ENCODE measurements at regions not wholly inside any gene's neighbourhood (a gene's known extent, or its start where the extent isn't known, plus 50 kb on each side); places are given as distances from the start of the nearest gene placed in this dataset.

DNA sequence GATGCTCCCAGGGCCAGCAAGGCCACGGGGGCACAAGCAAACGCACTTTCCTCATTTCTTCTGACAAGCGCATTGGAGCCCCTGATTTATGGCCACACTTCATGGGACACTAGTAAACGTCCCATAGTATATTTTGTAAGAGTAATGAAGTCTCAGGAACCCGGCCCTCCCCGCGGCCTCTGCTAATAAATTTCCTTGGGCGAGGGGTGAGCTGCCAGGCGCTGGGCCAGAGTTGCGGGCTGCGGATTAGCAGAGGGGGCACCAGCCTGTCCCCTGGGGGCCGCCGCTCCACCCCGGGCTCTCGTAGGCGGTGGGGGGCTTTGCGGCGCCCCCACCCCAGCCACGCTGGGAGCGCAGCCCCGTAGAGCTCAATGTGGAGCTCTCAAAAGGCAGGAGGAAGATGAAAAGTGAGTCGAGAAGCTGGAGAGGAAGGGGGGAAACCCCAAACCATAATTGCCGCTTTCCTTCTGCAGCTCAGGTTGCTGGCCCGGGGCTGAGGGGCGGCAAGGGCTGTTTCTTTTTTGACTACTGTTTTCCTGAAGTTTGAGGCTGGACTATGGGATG, 173.6 kb downstream of the CDC5L start:
- no peak for FAIRE-seq

DNA sequence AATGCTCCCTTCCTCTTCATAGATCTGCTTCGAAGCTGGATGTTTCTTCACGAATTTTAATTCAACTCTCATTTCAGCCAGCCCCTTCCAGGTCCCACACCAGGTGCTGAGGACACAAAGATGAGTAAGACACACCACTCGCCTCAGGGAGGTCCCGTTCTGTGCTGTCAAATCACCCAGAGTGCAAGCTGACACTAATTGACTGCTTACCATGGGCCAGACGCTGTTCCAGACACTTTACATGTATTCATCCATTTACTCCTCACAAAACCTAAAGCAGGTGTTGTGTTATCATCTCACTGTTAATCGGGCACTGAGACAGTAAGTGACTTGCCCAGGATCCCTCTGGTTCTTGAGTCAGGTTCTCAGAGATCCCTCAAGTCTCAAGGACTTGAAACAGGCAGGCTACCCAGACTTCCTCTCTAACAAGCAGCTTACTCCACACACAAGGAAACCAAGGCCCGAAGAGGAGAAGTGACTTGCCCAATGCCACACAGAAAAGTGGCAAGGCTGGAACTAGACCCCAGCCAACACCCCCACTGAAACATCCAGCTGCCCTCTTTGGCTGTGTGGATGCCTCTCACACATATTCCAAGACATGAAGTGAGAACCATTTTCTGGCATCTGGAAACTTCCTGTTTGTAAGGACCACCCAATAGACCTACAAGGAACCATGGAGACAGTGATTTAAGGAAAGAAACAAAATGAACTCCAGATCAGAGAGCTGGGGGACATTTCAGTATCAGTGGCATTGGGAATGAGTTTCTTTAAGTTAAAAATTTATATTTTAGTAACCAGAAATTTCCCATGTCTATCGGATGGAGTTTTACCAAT, 174.5 kb downstream of the CDC5L start:
- FAIRE-seq, result no peak

DNA sequence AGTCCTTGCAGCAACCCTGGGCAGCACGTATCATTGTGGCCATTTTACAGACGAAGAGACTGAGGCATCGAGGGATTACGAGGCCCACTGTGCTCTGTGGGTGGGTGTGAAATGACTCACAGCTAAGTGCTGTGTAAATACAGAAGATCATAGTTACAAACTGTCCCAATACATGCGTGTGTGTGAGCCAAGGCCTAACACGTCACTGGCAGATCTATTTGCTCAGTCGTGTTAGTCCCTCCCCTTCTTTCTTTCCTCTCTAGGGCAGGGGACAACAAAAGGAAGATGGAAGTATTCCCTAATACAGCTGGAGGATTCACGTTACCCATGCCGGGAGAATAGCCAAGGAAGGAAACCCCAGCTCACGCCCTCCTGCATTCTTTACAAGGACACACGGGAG, 175.9 kb downstream of the CDC5L start:
- FAIRE-seq, result no peak

DNA sequence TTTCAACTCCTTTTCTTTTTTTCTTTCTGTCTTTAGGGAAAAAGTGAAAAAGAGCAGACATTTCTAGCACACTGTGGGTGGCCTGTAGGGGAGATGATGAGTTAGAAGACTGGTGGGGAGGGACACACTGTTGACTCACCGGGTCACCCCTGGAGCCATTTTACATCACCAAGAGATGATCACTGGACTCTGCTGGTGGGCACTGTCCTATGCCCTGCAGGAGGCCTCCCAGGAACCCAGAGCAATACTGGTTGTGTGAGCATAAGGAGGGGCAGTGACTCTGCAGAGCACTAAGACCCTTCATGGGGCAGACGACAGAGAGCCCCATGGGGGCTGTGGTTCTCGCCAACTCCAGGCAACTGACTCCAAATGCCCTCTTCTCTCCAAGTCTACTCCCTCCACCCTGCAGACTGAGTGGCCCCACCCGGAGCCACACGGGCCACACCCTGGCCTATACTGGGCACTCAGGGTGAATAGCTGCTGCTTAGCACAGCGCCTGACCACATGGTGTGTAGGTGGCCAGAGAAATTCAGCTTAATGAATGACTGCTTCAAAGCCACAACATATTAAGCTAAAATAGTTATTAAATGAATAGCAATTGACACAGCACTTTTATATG, 177.5 kb downstream of the CDC5L start:
- FAIRE-seq, result no peak

DNA sequence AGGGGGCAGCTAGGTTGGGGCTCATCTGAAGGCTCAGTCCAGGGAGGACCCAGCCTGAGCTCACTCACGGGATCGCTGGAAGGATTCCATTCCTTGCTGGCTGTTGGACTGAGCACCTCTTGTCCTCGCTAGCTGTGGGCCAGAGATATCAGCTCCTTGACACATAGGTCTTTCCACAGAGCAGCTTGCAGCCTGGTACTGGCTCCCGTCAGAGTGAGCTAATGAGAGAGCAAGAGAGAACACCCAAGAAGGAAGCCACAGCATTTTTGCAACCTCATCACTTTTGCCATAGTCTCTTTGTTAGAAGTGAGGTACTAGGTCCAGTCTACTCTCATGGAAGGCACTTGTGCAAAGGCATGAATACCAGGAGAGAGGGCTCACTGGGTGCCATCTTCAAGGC, 179.9 kb downstream of the CDC5L start:
- FAIRE-seq, result no peak

DNA sequence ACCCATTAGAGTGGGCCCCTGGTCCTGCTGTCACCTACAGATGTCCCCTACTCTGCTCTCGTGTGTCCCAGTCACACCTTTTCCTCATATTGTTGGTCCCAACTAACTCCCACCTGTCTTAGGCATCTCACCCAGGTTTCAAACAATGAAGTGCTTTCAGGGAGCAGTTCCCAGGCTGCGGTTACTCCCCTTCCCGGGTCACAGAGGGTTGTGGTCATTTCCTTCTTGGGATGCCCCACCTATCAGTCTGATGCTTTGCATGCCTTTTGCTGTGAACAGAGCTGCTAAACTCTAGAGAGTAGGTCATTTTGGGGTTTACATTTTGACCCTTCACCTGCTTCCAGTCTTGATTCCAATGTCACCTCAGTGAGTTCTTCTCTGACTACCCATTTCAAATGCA, 181.6 kb downstream of the CDC5L start:
- FAIRE-seq, result no peak

DNA sequence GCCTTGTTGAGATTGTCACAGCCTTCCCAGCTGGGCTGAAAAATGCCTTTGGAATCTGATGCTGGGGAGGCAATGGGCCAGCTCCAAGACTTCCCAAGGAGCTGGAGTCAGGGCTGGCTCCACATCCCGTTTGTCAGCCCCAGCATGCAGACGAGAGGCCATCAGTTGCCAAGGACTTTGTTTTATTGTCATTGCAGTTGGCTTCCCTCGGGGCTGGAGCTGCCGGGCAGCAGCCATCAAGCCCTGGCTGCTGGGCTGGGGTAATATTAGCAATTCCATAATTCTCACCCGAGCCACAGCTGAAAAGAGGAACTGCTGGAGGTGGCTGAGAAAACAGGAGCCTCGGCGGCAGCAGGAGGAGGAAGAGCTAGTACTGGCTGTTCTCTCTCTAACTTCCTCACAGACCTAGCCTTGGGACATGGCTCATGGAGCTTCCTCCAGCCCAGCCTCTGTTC, 182.5 kb downstream of the CDC5L start:
- FAIRE-seq, result no peak

DNA sequence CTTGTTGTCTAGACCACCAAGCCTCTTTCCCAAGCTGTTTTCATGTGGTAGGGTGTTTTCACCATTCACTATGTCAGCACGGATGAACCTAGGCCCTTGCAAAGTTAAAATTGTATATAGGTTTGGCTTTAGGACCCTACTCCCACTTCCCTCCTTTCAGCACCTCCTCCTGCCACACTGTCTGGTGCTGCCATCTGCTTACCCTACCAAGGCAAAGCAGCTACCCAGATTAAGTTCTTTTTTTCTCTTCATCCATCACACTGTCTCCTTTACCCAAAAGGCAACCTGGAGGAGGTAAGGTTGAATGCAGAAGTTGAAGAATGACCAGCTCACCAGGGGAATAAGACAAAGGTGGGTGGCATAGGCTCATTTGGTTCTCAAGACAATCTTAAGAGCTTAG, 184.0 kb downstream of the CDC5L start:
- no peak for FAIRE-seq

DNA sequence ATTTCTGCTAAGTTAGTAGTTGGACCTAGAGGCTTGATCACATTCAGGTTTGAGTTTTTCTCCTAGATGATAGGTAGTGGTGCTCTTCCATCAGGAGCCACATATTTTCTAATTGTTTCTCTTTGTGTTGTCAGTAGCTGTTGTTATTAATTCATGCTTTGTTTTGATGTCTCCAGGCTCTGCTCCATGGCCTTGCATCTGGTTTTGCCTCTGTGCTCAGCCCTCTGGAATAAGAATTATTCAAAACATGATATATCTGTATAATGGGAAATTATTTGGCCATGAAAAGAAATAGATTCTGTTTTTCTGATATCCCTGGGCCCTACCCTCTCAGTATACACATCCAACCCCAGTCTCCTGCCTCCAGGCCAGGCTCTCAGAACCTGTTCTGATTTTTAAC, 184.8 kb downstream of the CDC5L start:
- FAIRE-seq, result no peak

DNA sequence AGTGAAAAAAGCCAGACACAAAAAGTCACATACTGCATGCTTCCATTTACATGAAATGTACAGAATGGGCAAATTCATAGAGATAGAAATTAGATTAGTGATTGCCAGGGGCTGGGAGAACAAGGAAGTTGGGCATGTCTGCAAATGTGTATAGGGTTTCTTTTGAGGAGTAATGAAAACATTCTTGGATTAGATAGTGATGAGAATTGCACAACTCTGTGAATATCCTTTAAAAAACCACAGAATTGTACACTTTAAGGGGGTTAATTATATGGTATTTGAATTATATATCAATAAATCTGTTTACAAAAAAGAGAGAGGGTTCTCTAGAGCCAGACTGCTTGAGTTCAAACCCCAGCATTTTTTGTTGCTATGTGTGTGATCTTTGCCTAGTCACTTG, 188.1 kb downstream of the CDC5L start:
- FAIRE-seq, result no peak

DNA sequence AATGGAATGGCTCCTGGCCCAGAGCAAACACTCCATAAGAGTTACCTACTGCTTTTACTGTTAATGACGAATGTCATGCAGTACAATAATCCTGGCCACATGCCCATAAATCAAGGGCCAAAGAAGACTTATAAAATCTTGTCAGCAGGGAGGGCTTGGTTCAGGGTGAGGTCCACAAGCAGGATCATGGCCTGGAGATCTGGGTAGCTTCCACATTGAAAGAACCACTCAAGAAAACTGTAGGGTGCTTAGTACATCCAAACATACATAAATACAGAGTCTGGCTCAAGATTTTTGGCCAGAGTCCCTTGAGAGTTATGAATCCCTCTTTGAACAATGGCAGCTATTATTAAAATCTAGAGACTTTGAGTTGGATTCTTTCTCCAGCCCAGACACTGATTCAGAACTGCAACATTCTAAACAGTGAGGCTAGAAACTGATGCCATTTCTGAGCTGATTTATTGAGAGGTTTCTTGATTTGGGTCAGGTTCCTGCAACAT, 188.7 kb downstream of the CDC5L start:
- no peak for FAIRE-seq

DNA sequence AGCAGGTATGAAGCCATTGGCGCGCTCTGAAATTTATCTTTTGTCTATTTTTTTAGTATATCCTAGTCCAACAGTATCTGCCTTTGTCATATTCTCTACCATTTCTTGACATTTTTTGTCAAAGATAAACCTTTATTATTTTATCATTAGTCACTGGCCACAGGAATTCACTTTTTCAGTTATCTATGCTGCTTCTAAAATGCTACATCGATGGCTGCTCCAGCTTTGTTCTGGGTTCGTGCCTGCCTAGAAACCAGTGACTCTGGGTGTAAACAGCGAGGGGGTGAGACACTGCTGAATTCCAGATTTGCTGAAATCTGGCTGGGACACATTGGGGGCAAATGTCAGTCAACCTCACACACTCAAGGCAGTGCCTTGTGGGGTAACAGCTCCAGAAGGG, 193.4 kb downstream of the CDC5L start:
- no peak for FAIRE-seq

DNA sequence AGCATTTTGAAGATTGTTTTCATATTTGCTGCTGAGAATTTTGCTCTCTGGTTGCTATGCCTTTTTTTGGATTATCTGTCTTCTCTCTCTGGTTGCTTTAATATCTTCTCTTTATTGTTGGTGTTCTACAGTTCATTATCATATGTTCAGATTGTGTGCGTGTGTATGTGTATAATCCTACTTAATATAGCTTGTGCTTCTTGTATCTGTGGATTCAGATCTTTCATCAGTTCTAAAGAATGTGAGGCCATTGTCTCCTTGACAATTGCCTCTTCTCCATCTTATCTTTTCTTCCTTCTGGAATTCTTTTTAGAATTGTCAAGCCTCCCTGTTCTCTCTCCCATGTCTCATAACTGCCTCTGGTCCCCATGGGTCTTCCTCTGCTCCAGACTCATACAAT, 195.4 kb downstream of the CDC5L start:
- FAIRE-seq, result no peak

DNA sequence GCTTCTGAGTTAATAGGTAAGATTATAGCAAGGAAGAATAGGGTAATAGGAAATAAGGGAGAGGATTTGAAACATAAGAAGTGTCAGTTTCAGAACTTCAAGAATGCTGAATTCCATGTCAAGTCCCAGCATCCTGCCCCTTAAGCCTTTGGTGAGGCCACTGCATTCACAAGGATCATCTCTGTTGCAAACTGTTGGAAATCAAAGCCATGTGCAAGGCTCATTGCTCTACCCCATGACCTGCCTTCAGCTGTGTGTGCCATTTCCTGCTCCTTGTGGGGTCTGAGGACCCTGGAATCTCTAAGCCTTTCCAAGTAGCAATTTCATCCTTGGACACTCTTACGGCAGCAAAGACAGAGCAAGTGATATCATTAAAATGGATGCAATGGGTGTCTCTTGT, 203.0 kb downstream of the CDC5L start:
- no peak for FAIRE-seq

DNA sequence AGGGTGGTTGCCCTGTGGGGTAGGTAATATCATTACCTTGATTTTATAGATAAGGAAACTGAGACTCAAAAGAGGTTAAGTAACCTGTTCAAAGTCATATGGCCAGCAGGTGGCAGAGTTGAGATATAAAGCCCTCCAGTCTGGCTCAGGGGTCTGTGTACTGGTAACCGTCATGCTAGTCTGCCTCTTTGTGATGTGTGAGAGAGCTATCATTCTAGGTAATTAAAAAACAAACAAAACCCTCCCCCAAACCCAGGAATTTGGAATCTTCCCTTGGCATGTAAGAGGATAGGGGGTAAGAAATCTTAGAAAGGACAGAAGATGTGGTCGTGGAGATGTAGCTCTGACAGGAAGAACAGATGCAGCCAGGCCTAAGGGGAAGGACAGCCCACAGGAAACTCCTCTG, 206.0 kb downstream of the CDC5L start:
- FAIRE-seq, result no peak

DNA sequence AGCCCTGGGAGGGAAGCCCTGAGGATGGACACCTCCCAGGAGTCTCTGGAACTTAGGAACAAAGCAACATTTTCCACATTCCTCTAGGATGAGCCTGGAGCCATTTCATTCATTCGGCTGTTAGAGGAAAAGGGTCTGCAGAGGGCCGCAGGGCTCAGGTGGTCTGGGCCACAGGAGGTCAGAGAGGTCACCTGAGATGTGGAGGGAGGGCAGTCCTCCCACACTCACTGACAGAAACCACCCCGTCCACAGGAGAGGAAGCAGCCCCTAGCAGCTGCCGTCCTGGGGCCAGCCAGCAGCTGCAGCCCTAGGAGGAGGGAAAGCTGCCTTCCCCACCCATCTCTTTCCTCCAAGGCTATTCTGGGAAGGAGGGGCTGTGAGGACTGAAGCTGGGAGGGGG, 207.0 kb downstream of the CDC5L start:
- no peak for FAIRE-seq

DNA sequence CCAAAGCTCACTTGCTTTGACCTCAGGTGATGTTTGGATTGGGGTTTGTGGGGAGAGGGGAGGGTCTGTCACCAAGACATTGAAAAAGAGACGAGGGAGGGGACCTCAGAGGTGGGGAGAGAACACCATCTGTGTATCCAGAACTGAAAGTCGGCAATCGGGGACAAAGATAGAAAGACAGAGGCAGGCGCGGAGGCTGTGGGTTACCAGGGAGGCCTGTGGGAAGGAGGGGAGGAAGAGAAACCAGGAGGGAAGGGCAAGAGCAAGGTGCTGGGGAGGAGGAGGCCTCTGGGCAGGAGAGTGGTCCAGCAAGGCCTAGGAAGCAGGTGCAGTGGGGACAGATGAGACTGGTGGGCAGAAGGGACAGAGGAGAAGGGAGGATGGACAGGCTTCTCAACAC, 211.2 kb downstream of the CDC5L start:
- FAIRE-seq, result no peak

DNA sequence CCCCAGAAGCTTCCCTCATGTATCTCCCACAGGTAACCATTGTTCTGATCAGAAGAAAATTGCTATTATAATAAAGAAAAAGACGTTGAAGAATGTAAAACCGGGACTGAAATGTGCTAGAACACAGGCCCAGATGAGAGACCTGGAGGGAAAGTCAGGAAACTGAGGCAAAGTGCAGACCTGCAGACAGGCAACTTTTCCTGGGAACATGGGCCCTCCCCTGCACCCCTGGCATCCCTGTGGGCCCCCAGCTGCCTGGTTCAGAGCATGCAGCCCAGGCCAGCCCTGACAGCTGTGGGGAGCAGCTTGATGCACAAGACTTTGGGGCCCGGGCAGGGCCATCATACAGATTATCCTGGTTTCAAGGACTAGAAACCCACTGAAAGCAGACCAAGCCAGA, 212.2 kb downstream of the CDC5L start:
- FAIRE-seq, result no peak

DNA sequence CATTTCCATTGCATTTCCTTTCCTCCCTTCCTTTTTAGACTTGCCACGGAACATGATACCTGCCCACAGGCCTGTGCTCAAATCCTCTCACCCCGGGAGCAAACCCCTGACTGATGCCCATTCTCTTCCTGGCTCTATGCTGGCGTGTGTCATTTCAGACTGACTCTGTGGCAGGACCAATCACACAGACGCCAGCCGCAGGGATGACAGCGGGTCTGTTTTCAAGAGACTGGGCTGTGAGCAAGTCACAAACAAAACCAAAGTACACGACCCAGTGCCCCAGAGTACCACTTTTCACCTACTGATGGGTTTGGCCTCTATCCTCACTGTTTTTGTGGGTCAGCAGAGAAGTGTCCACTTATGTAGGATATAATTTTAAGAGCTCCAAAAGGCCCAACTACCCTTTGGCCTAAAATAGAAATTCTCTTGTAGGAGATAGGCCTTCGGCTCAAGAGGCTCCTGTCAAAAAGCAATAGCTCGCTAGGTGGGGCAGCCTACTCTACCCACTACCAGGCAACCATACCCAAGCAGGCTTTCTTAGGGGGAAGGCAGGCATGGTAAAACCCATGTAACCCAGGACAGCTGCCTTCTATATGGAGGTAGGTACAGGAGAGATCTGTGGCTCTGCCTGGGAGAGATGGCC, 215.7 kb downstream of the CDC5L start:
- no peak for FAIRE-seq

DNA sequence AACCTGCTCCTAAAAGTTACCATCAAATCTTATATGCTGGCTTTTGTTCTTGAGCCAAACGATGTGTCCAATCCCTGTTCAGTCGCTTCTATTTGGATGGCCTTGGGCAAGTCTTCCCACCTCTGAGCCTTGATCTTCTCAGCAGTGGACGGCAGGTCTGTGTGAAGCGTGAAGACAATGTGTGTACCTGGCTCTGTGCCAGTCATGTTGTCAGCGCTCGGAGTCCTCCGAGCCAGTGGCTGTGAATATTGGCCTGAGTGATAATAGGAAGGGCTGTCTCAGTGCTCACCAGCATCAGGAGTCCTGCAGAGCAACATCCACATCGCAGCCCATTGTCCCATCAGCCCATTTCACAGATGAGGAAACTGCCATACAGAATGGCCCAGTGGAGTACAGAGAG, 219.0 kb downstream of the CDC5L start:
- no peak for FAIRE-seq

DNA sequence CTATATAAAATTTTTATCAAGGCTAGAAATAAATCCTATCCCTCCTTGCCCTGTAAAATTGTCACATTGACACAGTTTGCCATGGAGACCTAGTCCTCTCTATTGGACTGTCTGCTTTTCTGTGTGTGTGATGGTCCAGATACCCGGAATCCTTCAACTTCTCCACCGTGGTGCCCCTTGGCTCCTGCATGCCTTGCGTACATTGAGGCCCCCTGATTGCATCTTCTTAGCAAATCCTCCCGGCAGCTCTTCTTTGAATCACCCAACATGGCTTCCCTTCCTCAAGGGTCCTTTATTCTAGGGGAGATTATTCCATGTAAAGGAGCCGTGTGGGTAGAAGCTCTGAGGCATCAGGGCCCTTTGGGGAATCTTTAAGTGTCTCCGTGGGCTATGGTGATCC, 219.5 kb downstream of the CDC5L start:
- FAIRE-seq, result no peak

DNA sequence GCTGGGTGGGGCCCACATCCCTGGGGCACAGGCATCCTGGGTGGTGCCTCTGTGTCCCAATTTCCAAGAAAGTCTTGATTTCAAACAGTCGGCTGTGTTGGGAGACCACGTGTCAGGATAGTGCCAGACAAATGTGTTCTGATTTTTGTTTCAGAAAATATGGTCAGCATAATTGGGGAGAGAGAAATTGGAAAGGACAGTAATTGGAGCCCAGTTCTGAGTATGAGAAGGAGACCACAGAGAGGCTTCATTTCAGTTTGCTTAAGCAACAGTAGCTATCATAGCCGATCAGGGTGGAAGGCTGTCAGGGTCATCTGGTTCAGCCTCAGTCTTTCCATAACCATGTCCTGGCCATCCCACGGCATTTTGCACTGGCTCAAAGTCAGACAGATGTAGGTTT, 220.7 kb downstream of the CDC5L start:
- FAIRE-seq, result no peak

DNA sequence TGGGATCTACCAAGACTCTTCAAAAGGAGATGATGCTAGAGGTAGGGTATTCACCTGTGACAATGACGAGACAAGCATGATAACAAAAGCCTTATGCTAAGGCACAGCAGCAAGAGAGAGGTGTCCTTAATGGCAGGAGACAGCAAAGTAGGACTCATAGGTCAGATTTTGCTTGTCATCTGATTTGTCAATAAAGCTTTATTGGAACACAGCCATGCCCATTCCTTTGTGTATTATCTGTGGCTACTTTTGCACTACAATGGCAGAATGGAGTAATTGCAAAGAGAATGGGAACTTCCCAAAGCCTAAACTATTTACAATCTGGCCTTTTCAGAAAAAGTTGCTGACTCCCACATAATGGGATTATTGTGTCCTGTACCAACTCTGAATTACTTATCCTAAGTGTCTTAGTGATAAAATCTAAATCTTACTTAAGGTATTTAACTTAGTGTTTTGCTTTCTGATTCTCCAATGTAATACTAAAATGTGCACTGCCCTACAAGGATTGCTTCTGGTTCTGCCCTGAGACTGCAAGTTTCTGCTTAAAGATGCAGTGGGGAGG, 221.6 kb downstream of the CDC5L start:
- no peak for FAIRE-seq

Measured in islet of Langerhans (tissue), 1 donor.